Body of pancreas (tissue), 4 donors: ENCODE measurements at regions not wholly inside any gene's neighbourhood (a gene's known extent, or its start where the extent isn't known, plus 50 kb on each side); places are given as distances from the start of the nearest gene placed in this dataset.

Source experiments
- CTCF ChIP-seq, 7 experiments: fragments of 450-650 bp in 4 of 7; fragments of 200-600 bp in 3 of 7; sonication (generic) in 3 of 7; IDR thresholded peaks; one replicate each; pipeline ENCODE4 v1.5.1; 2016 to 2019; ENCODE audit warnings: antibody characterized with exemption in 7 of 7
- POLR2A ChIP-seq, 3 donors: fragments of 450-650 bp; IDR thresholded peaks; one replicate each; pipeline ENCODE4 v1.6.1; 2016; ENCODE audit warnings: antibody characterized with exemption in 3 of 3, mild to moderate bottlenecking in 2 of 3

DNA sequence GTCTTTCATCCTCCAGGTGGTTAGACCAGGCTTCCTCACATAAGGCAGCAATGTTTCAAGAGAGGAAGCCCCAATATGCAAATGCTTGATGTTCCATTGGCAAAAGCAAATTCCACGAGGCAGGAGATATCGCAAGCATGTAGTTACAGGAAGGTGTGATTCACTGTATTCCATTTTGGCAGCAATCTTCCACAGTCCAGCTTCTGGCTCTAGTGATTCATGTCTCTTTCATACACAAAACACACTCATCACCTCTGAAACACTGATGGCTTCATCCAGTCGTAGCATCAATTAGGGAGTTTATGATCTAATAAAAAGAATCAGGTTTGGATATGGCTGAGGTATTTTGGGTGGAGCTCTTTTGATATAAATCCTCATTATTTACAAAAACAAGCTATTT is 552.2 kb upstream of the RIOK2 start:
- TF ChIP-seq CTCF (IDR thresholded peaks at IDR 0.05) (no peak), POLR2A (IDR thresholded peaks at IDR 0.05) (no peak)
